GM23338 (cell line): ENCODE measurements at regions not wholly inside any gene's neighbourhood (a gene's known extent, or its start where the extent isn't known, plus 50 kb on each side); places are given as distances from the start of the nearest gene placed in this dataset.

Experiments
- CREB1 ChIP-seq: fragments of 250-450 bp; sonication (Bioruptor Pico); IDR thresholded peaks from 2 replicates; pipeline ENCODE4 v1.5.0; 2020; ENCODE audit warnings: low read depth, mild to moderate bottlenecking, moderate library complexity
- CTCF ChIP-seq, 2 experiments: fragments of 200-600 bp in 1 of 2; sonication (generic) in 1 of 2; conservative IDR thresholded peaks; 2 replicates each; pipeline versions ENCODE4 v1.5.1 to v1.6.1; 2016 to 2017; ENCODE audit warnings: antibody characterized with exemption in 2 of 2, low read depth in 2 of 2, mild to moderate bottlenecking in 2 of 2, moderate library complexity in 1 of 2
- ETS1 ChIP-seq: IDR thresholded peaks from 2 replicates; pipeline ENCODE4 v1.6.1; 2016; ENCODE audit warnings: antibody characterized with exemption
- EZH2 ChIP-seq: fragments of 200-600 bp; sonication (generic); IDR thresholded peaks from one replicate; pipeline ENCODE4 v1.8.0; 2017; ENCODE audit warnings: antibody characterized with exemption, mild to moderate bottlenecking, low read depth; ENCODE audit not compliant: unreplicated experiment
- EZH2phosphoT487 ChIP-seq: fragments of 200-600 bp; sonication (generic); IDR thresholded peaks from one replicate; pipeline ENCODE4 v1.8.1; 2018; ENCODE audit warnings: antibody characterized with exemption; ENCODE audit not compliant: unreplicated experiment
- JUNB ChIP-seq: IDR thresholded peaks from one replicate; pipeline ENCODE4 v1.6.1; 2016; ENCODE audit warnings: antibody characterized with exemption; ENCODE audit not compliant: unreplicated experiment
- NANOG ChIP-seq: IDR thresholded peaks from 2 replicates; pipeline ENCODE4 v1.6.1; 2016; ENCODE audit warnings: antibody characterized with exemption, borderline replicate concordance
- POLR2AphosphoS5 ChIP-seq: IDR thresholded peaks from 2 replicates; pipeline ENCODE4 v1.6.1; 2016; ENCODE audit warnings: antibody characterized with exemption, low read depth
- REST ChIP-seq: IDR thresholded peaks from one replicate; pipeline ENCODE4 v1.6.1; 2018; ENCODE audit warnings: antibody characterized with exemption; ENCODE audit not compliant: unreplicated experiment
- STAT1 ChIP-seq: IDR thresholded peaks from one replicate; pipeline ENCODE4 v1.6.1; 2016; ENCODE audit warnings: antibody characterized with exemption; ENCODE audit not compliant: unreplicated experiment
- ZNF114 ChIP-seq: fragments of 250-450 bp; sonication (Bioruptor Pico); IDR thresholded peaks from 2 replicates; pipeline ENCODE4 v1.5.0; 2020; ENCODE audit warnings: mild to moderate bottlenecking, moderate library complexity
- ZNF462 ChIP-seq: fragments of 250-450 bp; sonication (Bioruptor Pico); IDR thresholded peaks from 2 replicates; pipeline ENCODE4 v1.5.0; 2020; ENCODE audit warnings: mild to moderate bottlenecking, moderate library complexity

- no peak for TF ChIP-seq EZH2
- no peak for TF ChIP-seq CTCF (conservative IDR thresholded peaks at IDR 0.05; ENCODE audit: low read depth in 2 of 2)
- no peak for TF ChIP-seq POLR2AphosphoS5
- no peak for TF ChIP-seq REST
- TF ChIP-seq CREB1 (CRISPR knock-in tag) = no peak
- no peak for TF ChIP-seq EZH2phosphoT487
- TF ChIP-seq JUNB = no peak
- peak; percentile 13; the same call in 1 of the 2 replicates for TF ChIP-seq ZNF462 (CRISPR knock-in tag)
- TF ChIP-seq ZNF114 = no peak
- no peak for TF ChIP-seq NANOG
- TF ChIP-seq STAT1 = no peak
- no peak for TF ChIP-seq ETS1
Measured at GRCh38 chr10:36195364-36195763, 553.3 kb upstream of the FZD8 start.
